B cell (primary cell): ENCODE measurements at regions not wholly inside any gene's neighbourhood (a gene's known extent, or its start where the extent isn't known, plus 50 kb on each side); places are given as distances from the start of the nearest gene placed in this dataset.

Experiments
- ATAC-seq: fragments of 200-7000 bp; cut with Tn5 transposase; one replicate; pipeline ENCODE4 v1.10.0; 2021; ENCODE audit warnings: low read depth, mild to moderate bottlenecking, moderate number of reproducible peaks, moderate library complexity
- CTCF ChIA-PET: fragments of 350-600 bp; sonication (Branson Sonifier 250); formaldehyde crosslinking; loops from one replicate; lab custom pipeline; 2021; ENCODE audit warnings: antibody characterized with exemption, inconsistent platforms; lab: Charles Lee
- POLR2A ChIA-PET: fragments of 350-600 bp; sonication (Branson Sonifier 250); formaldehyde crosslinking; loops from one replicate; lab custom pipeline; 2021; ENCODE audit warnings: antibody characterized with exemption; lab: Charles Lee
- DNase-seq: peaks from one replicate; pipeline ENCODE4 v3.0.0; 2013
- H2AFZ ChIP-seq: 2 replicates; pipeline ENCODE4 v1.6.1; 2012; ENCODE audit warnings: mild to moderate bottlenecking, low read depth, low read length; ENCODE audit not compliant: insufficient read depth, poor library complexity, severe bottlenecking
- H3K27ac ChIP-seq, 2 donors: 1 replicate in 1 of 2; 2 replicates in 1 of 2; pipeline ENCODE4 v1.5.1; 2012 to 2013; ENCODE audit warnings: low read length in 2 of 2, mild to moderate bottlenecking in 2 of 2, moderate library complexity in 1 of 2
- H3K27me3 ChIP-seq, 4 experiments: fragments of 200-600 bp in 1 of 4; sonication (generic) in 1 of 4; replicated peaks in 1 of 4; 1 replicate in 2 of 4; 2 replicates in 2 of 4; pipeline versions ENCODE4 v1.6.1 to v1.7.0; 2013 to 2016; ENCODE audit warnings: low read length in 3 of 4, mild to moderate bottlenecking in 2 of 4, mixed read lengths in 1 of 4, moderate library complexity in 1 of 4; ENCODE audit not compliant: insufficient read depth in 4 of 4, control insufficient read depth in 3 of 4; ENCODE audit errors: control extremely low read depth in 1 of 4
- H3K36me3 ChIP-seq, 2 experiments: replicated peaks in 1 of 2; 1 replicate in 1 of 2; 2 replicates in 1 of 2; pipeline versions ENCODE4 v1.6.1 to v1.7.1; 2013; ENCODE audit warnings: low read length in 1 of 2; ENCODE audit not compliant: insufficient read depth in 2 of 2, control insufficient read depth in 1 of 2; ENCODE audit errors: control extremely low read depth in 1 of 2, extremely low read depth in 1 of 2
- H3K4me1 ChIP-seq, 2 donors: fragments of 200-600 bp in 1 of 2; sonication (generic) in 1 of 2; 1 replicate in 1 of 2; 2 replicates in 1 of 2; pipeline versions ENCODE4 v1.5.1 to v1.6.1; 2013 to 2017; ENCODE audit warnings: low read length in 2 of 2; ENCODE audit not compliant: control insufficient read depth in 2 of 2, insufficient read depth in 2 of 2
- H3K4me2 ChIP-seq: replicated peaks from 2 replicates; pipeline ENCODE3; 2012; ENCODE audit warnings: mild to moderate bottlenecking, low read depth, low read length; ENCODE audit not compliant: poor library complexity, severe bottlenecking
- H3K4me3 ChIP-seq, 5 experiments: fragments of 200-600 bp in 1 of 5; sonication (generic) in 1 of 5; 1 replicate in 3 of 5; 2 replicates in 2 of 5; pipeline versions ENCODE4 v1.5.1 to v1.7.0; 2011 to 2016; ENCODE audit warnings: low read length in 4 of 5, mild to moderate bottlenecking in 4 of 5, low read depth in 2 of 5, control low read depth in 1 of 5, moderate library complexity in 1 of 5; ENCODE audit not compliant: insufficient read depth in 1 of 5; ENCODE audit errors: control extremely low read depth in 1 of 5, extremely low read depth in 1 of 5
- H3K79me2 ChIP-seq: fragments of 200-600 bp; sonication (generic); one replicate; pipeline ENCODE4 v1.6.0; 2016; ENCODE audit warnings: low read length; ENCODE audit not compliant: control insufficient read depth, insufficient read depth
- H3K9ac ChIP-seq: fragments of 200-600 bp; sonication (generic); 2 replicates; pipeline ENCODE4 v1.6.1; 2017; ENCODE audit warnings: mild to moderate bottlenecking, low read length, moderate library complexity
- H3K9me3 ChIP-seq, 3 donors: one replicate each; pipeline versions ENCODE4 v1.6.1 to v1.7.1; 2013; ENCODE audit warnings: low read length in 2 of 3; ENCODE audit not compliant: control insufficient read depth in 2 of 3, insufficient read depth in 1 of 3; ENCODE audit errors: control extremely low read depth in 1 of 3
- H4K20me1 ChIP-seq: 2 replicates; pipeline ENCODE4 v1.6.0; 2012; ENCODE audit warnings: mild to moderate bottlenecking, low read length; ENCODE audit not compliant: insufficient read depth, control insufficient read depth, poor library complexity, severe bottlenecking
- H3K27ac Mint-ChIP-seq: one replicate; pipeline ENCODE4 v1.8.0; 2021; ENCODE audit warnings: mixed read lengths
- H3K27me3 Mint-ChIP-seq: one replicate; pipeline ENCODE4 v1.8.0; 2021; ENCODE audit warnings: mixed read lengths
- H3K4me1 Mint-ChIP-seq: one replicate; pipeline ENCODE4 v1.8.0; 2021; ENCODE audit warnings: mixed read lengths
- H3K4me3 Mint-ChIP-seq: one replicate; pipeline ENCODE4 v1.8.0; 2021; ENCODE audit warnings: mixed read lengths
- H3K9me3 Mint-ChIP-seq: one replicate; pipeline ENCODE4 v1.8.0; 2022; ENCODE audit warnings: mixed read lengths; ENCODE audit not compliant: insufficient read depth
- CTCF ChIP-seq: fragments of 200-600 bp; IDR thresholded peaks from one replicate; pipeline ENCODE4 v1.8.0; 2022; ENCODE audit warnings: antibody characterized with exemption, mild to moderate bottlenecking
- EZH2 ChIP-seq: IDR thresholded peaks from 2 replicates; pipeline ENCODE4 v1.6.1; 2012; ENCODE audit warnings: borderline replicate concordance, low read depth, mild to moderate bottlenecking, moderate library complexity, low read length; ENCODE audit not compliant: insufficient read depth, poor library complexity, severe bottlenecking
- WGBS: methylation state at CpG from one replicate; pipeline ENCODE4 v1.1.5; 2013; ENCODE audit warnings: missing lambda C conversion rate; ENCODE audit not compliant: insufficient coverage; 5-methylcytosine and 5-hydroxymethylcytosine counted together
- intact Hi-C: fragments of 100-400 bp; cut with micrococcal nuclease; formaldehyde crosslinking; loops from one replicate; pipeline ENCODE4 v1.10.0; 2022

- H2AFZ ChIP-seq: no peak overlapping the region
- Mint-ChIP-seq H3K27ac (no peak overlapping the region), H3K4me3 (no peak overlapping the region), H3K9me3 (no peaks in the 10 kb centered on the region), H3K4me1 (peaks cover 4% of the 10 kb centered on the region), H3K27me3 (peaks cover 3% of the 10 kb centered on the region)
- no peak overlapping the region for H3K4me3 ChIP-seq
- no peak for TF ChIP-seq EZH2
- no peak for TF ChIP-seq CTCF
- no peaks in the 10 kb centered on the region for H3K79me2 ChIP-seq
- DNase-seq (no peak), ATAC-seq (no peak)
- H3K36me3 ChIP-seq: no peaks in the 10 kb centered on the region
- POLR2A ChIA-PET: no interaction called here
- H3K9ac ChIP-seq: no peak overlapping the region
- WGBS: no CpG with 5 or more reads among the region's 2 CpGs
- H3K27me3 ChIP-seq: no peaks in the 10 kb centered on the region
- no peak overlapping the region for H3K27ac ChIP-seq
- no peak overlapping the region for H3K4me2 ChIP-seq
- no peaks in the 10 kb centered on the region for H4K20me1 ChIP-seq
- CTCF ChIA-PET: no interaction called here
- peaks cover 0 to 6% (median 0%) of the 10 kb centered on the region in 3 donors for H3K9me3 ChIP-seq
- H3K4me1 ChIP-seq: peaks cover 0 to 3% of the 10 kb centered on the region in 2 donors
- intact Hi-C loops: no loop called here
Measured at GRCh38 chr12:13369474-13370056, 173.0 kb downstream of the EMP1 start.

GRCh38 chr12:13368971-13369370 lies 172.4 kb downstream of the EMP1 start:
- Mint-ChIP-seq H3K4me1 (peaks cover 4% of the 10 kb centered on the region), H3K27me3 (peaks cover 3% of the 10 kb centered on the region), H3K9me3 (no peaks in the 10 kb centered on the region), H3K27ac (no peak overlapping the region), H3K4me3 (no peak overlapping the region)
- Histone ChIP-seq H3K4me1 (peaks cover 0 to 3% of the 10 kb centered on the region in 2 donors), H3K36me3 (no peaks in the 10 kb centered on the region), H3K79me2 (no peaks in the 10 kb centered on the region), H3K27me3 (no peaks in the 10 kb centered on the region), H3K27ac (no peak overlapping the region), H4K20me1 (no peaks in the 10 kb centered on the region), H2AFZ (no peak overlapping the region), H3K4me3 (no peak overlapping the region), H3K9me3 (peaks cover 0 to 6% (median 0%) of the 10 kb centered on the region in 3 donors), H3K4me2 (no peak overlapping the region), H3K9ac (no peak overlapping the region)
- ChIA-PET CTCF (no interaction called here), POLR2A (no interaction called here)
- TF ChIP-seq CTCF (no peak), EZH2 (no peak)
- intact Hi-C loops: no loop called here
- ATAC-seq: no peak
- no peak for DNase-seq
- WGBS: 88% methylated on average over 2 of the region's 2 CpGs
